Tibial nerve (tissue), 3 donors: ENCODE measurements at regions not wholly inside any gene's neighbourhood (a gene's known extent, or its start where the extent isn't known, plus 50 kb on each side); places are given as distances from the start of the nearest gene placed in this dataset.

Source experiments
- CTCF ChIP-seq, 5 experiments: fragments of 200-600 bp in 3 of 5; fragments of 450-650 bp in 2 of 5; sonication (generic) in 3 of 5; IDR thresholded peaks; one replicate each; pipeline ENCODE4 v1.5.1; 2016 to 2019; ENCODE audit warnings: antibody characterized with exemption in 5 of 5, mild to moderate bottlenecking in 3 of 5, moderate library complexity in 2 of 5
- POLR2A ChIP-seq, 2 donors: fragments of 450-650 bp; IDR thresholded peaks; one replicate each; pipeline ENCODE4 v1.6.1; 2017; ENCODE audit warnings: antibody characterized with exemption in 2 of 2, mild to moderate bottlenecking in 2 of 2, moderate library complexity in 2 of 2

- no peak for TF ChIP-seq POLR2A (IDR thresholded peaks at IDR 0.05)
- no peak for TF ChIP-seq CTCF (IDR thresholded peaks at IDR 0.05)
Observed at GRCh38 chr1:214934045-214934444, 148.5 kb upstream of the KCNK2 start.
